ENCODE measurements at regions not wholly inside any gene's neighbourhood (a gene's known extent, or its start where the extent isn't known, plus 50 kb on each side); places are given as distances from the start of the nearest gene placed in this dataset.
"Not testable (repeated sequence)": the region's sequence is repeated elsewhere in the genome, so short reads cannot be mapped to it uniquely, and the experiment has no call there.

- Histone ChIP-seq H3K4me3 (ENCODE audit: low read depth, low read length, poor library complexity, severe bottlenecking) (no peak overlapping the region), H3K9me2 (ENCODE audit: low read depth, low read length) (no peaks in the 10 kb centered on the region), H3K27ac (ENCODE audit: low read depth, low read length, poor library complexity, severe bottlenecking) (no peak overlapping the region), H3K9ac (ENCODE audit: low read length) (no peak overlapping the region), H2AFZ (ENCODE audit: low read length) (no peak overlapping the region), H3K27me3 (ENCODE audit: insufficient read depth, low read length) (no peaks in the 10 kb centered on the region), H4K20me1 (ENCODE audit: insufficient read depth, low read length) (no peaks in the 10 kb centered on the region), H3K79me2 (ENCODE audit: insufficient read depth, low read length) (no peaks in the 10 kb centered on the region), H3K36me3 (ENCODE audit: insufficient read depth, low read length) (no peaks in the 10 kb centered on the region), H3K4me2 (ENCODE audit: low read length) (no peak overlapping the region), H3K4me1 (ENCODE audit: insufficient read depth, low read length, severe bottlenecking) (no peaks in the 10 kb centered on the region), H3K9me3 (ENCODE audit: low read length) (0 out of 2 replicates have a peak, but pooled peaks cover 2% of the 10 kb centered on the region), H3F3A (ENCODE audit: insufficient read depth, low read length) (no peaks in the 10 kb centered on the region)
- TF ChIP-seq CTCF (IDR thresholded peaks at IDR 0.05; ENCODE audit: low read length) (no peak), EZH2 (IDR thresholded peaks at IDR 0.05; ENCODE audit: borderline replicate concordance, low read length) (no peak)
Measured at GRCh38 chr9:88628811-88629210, 93.8 kb downstream of the NXNL2 start.

DNA sequence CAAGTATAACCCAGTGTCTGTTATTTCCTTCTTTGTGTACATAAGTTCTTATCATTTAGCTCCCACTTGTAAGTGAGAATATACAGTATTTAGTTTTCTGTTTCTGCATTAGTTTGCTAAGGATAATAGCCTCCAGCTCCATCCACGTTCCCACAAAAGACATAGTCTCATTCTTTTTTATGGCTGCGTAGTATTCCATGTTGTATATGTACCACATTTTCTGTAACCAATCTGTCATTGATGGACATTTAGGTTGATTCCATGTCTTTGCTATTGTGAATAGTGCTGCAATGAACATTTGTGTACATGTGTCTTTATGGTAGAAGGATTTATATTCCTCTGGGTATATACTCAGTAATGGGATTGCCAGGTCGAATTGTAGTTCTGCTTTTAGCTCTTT lies 95.6 kb downstream of the NXNL2 start:
- H3K4me3 ChIP-seq (ENCODE audit: low read depth, low read length, poor library complexity, severe bottlenecking); H3K4me2 ChIP-seq (ENCODE audit: low read length); H3K4me1 ChIP-seq (ENCODE audit: insufficient read depth, low read length, severe bottlenecking); H3K9me2 ChIP-seq (ENCODE audit: low read depth, low read length); H3K27me3 ChIP-seq (ENCODE audit: insufficient read depth, low read length); H3K36me3 ChIP-seq (ENCODE audit: insufficient read depth, low read length); H3K9me3 ChIP-seq (ENCODE audit: low read length); H2AFZ ChIP-seq (ENCODE audit: low read length); H3K27ac ChIP-seq (ENCODE audit: low read depth, low read length, poor library complexity, severe bottlenecking); H3K79me2 ChIP-seq (ENCODE audit: insufficient read depth, low read length); H3K9ac ChIP-seq (ENCODE audit: low read length); H3F3A ChIP-seq (ENCODE audit: insufficient read depth, low read length); H4K20me1 ChIP-seq (ENCODE audit: insufficient read depth, low read length): not testable (repeated sequence)

DNA sequence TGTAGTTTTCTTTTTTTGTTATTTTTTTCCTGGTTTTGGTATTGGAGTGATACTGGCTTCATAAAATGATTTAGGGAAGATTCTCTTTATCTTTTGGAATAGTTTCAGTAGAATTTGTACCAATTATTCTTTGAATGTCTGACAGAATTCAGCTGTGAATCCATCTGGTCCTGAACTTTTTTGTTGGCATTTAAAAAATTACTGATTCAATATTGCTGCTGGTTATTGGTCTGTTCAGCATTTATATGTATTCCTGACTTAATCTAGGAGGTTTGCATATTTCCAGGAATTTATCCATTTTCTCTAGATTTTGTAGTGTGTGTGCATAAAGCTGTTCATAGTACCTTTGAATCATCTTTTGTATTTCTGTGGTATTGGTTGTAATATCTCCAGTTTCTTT lies 100.2 kb downstream of the NXNL2 start:
- H3K9me3 ChIP-seq (ENCODE audit: low read length): no peaks in the 10 kb centered on the region; the same call in 1 of the 2 replicates
- H3K27ac ChIP-seq (ENCODE audit: low read depth, low read length, poor library complexity, severe bottlenecking): no peak overlapping the region
- H3K4me3 ChIP-seq (ENCODE audit: low read depth, low read length, poor library complexity, severe bottlenecking): no peak overlapping the region
- H3K4me2 ChIP-seq (ENCODE audit: low read length): no peak overlapping the region
- H2AFZ ChIP-seq (ENCODE audit: low read length): no peak overlapping the region
- no peaks in the 10 kb centered on the region for H3K9me2 ChIP-seq (ENCODE audit: low read depth, low read length)
- H3K79me2 ChIP-seq (ENCODE audit: insufficient read depth, low read length): no peaks in the 10 kb centered on the region
- no peaks in the 10 kb centered on the region for H3K27me3 ChIP-seq (ENCODE audit: insufficient read depth, low read length)
- H3K9ac ChIP-seq (ENCODE audit: low read length): no peak overlapping the region
- TF ChIP-seq CTCF (IDR thresholded peaks at IDR 0.05; ENCODE audit: low read length) (no peak), EZH2 (IDR thresholded peaks at IDR 0.05; ENCODE audit: borderline replicate concordance, low read length) (no peak)
- H4K20me1 ChIP-seq (ENCODE audit: insufficient read depth, low read length): no peaks in the 10 kb centered on the region
- no peaks in the 10 kb centered on the region for H3K36me3 ChIP-seq (ENCODE audit: insufficient read depth, low read length)
- H3K4me1 ChIP-seq (ENCODE audit: insufficient read depth, low read length, severe bottlenecking): no peaks in the 10 kb centered on the region
- H3F3A ChIP-seq (ENCODE audit: insufficient read depth, low read length): no peaks in the 10 kb centered on the region

GRCh38 chr9:88641456-88642240 lies 106.7 kb downstream of the NXNL2 start:
- no peak for TF ChIP-seq CTCF (IDR thresholded peaks at IDR 0.05; ENCODE audit: low read length)
- TF ChIP-seq EZH2 (IDR thresholded peaks at IDR 0.05; ENCODE audit: borderline replicate concordance, low read length): no peak
- H3K4me2 ChIP-seq (ENCODE audit: low read length): no peak overlapping the region
- no peak overlapping the region for H3K27ac ChIP-seq (ENCODE audit: low read depth, low read length, poor library complexity, severe bottlenecking)
- H4K20me1 ChIP-seq (ENCODE audit: insufficient read depth, low read length): no peaks in the 10 kb centered on the region
- H3K4me1 ChIP-seq (ENCODE audit: insufficient read depth, low read length, severe bottlenecking): no peaks in the 10 kb centered on the region
- no peaks in the 10 kb centered on the region for H3K27me3 ChIP-seq (ENCODE audit: insufficient read depth, low read length)
- H3K79me2 ChIP-seq (ENCODE audit: insufficient read depth, low read length): no peaks in the 10 kb centered on the region
- H3K36me3 ChIP-seq (ENCODE audit: insufficient read depth, low read length): no peaks in the 10 kb centered on the region
- H3K9ac ChIP-seq (ENCODE audit: low read length): no peak overlapping the region
- no peaks in the 10 kb centered on the region for H3K9me3 ChIP-seq (ENCODE audit: low read length)
- H3K4me3 ChIP-seq (ENCODE audit: low read depth, low read length, poor library complexity, severe bottlenecking): no peak overlapping the region
- H3K9me2 ChIP-seq (ENCODE audit: low read depth, low read length): no peaks in the 10 kb centered on the region
- H2AFZ ChIP-seq (ENCODE audit: low read length): no peak overlapping the region
- no peaks in the 10 kb centered on the region for H3F3A ChIP-seq (ENCODE audit: insufficient read depth, low read length)

Measured in OCI-LY1 (cell line).